Lung (tissue), 11 donors: ENCODE measurements at regions not wholly inside any gene's neighbourhood (a gene's known extent, or its start where the extent isn't known, plus 50 kb on each side); places are given as distances from the start of the nearest gene placed in this dataset.

Experiments used
- ATAC-seq: fragments of 200-7000 bp; cut with Tn5 transposase; one replicate; pipeline ENCODE4 v1.9.1; 2020; ENCODE audit warnings: moderate number of reproducible peaks; ENCODE audit not compliant: insufficient read depth, low FRiP score
- DNase-seq, 3 donors: peaks; one replicate each; pipeline ENCODE4 v3.0.0-alpha.2; 2013 to 2017
- H3K27ac ChIP-seq, 2 donors: one replicate each; pipeline ENCODE4 v1.5.1; 2013; ENCODE audit warnings: mild to moderate bottlenecking in 2 of 2, moderate library complexity in 2 of 2, control low read depth in 1 of 2, inconsistent platforms in 1 of 2, low read depth in 1 of 2, low read length in 1 of 2
- H3K27me3 ChIP-seq, 3 donors: one replicate each; pipeline ENCODE4 v1.5.1; 2013; ENCODE audit warnings: low read length in 2 of 3; ENCODE audit not compliant: control insufficient read depth in 3 of 3, insufficient read depth in 3 of 3
- H3K36me3 ChIP-seq, 4 donors: one replicate each; pipeline ENCODE4 v1.5.1; 2013; ENCODE audit warnings: low read length in 4 of 4, mild to moderate bottlenecking in 1 of 4, moderate library complexity in 1 of 4; ENCODE audit not compliant: control insufficient read depth in 4 of 4, insufficient read depth in 4 of 4
- H3K4me1 ChIP-seq, 5 donors: one replicate each; pipeline ENCODE4 v1.5.1; 2013; ENCODE audit warnings: low read length in 5 of 5, mild to moderate bottlenecking in 2 of 5, moderate library complexity in 1 of 5; ENCODE audit not compliant: control insufficient read depth in 5 of 5, insufficient read depth in 5 of 5
- H3K4me3 ChIP-seq: one replicate; pipeline ENCODE4 v1.5.1; 2013; ENCODE audit warnings: mild to moderate bottlenecking, control low read depth, moderate library complexity
- H3K9ac ChIP-seq, 2 donors: one replicate each; pipeline ENCODE4 v1.5.1; 2013; ENCODE audit warnings: low read length in 2 of 2, control low read depth in 1 of 2; ENCODE audit not compliant: insufficient read depth in 1 of 2
- H3K9me3 ChIP-seq, 4 donors: one replicate each; pipeline ENCODE4 v1.5.1; 2013; ENCODE audit warnings: low read length in 3 of 4, mild to moderate bottlenecking in 1 of 4, moderate library complexity in 1 of 4; ENCODE audit not compliant: control insufficient read depth in 4 of 4, insufficient read depth in 3 of 4
- WGBS, 2 donors: extraction: QIAGEN DNeasy Blood & Tissue Kit; methylation state at CpG; one replicate each; pipeline ENCODE4 v1.1.7; 2013; 5-methylcytosine and 5-hydroxymethylcytosine counted together
- TF ChIP-seq, protein P1 (sequence below): IDR thresholded peaks from 2 replicates; pipeline ENCODE4 v1.5.1; 2012; ENCODE audit warnings: mild to moderate bottlenecking; ENCODE audit errors: control extremely low read depth, extremely low read depth
- donor health status: control.
- donor health status: control.
- donor health status: Bipolar disorder and iron deficiency.
- donor health status: healthy.
- donor health status: DM: yes; HTN: yes; CAD: no.

GRCh38 chr20:11311659-11312224 lies 606.0 kb upstream of the BTBD3 start:
- DNase-seq, result no peak
- no peak overlapping the region for H3K4me3 ChIP-seq

DNA sequence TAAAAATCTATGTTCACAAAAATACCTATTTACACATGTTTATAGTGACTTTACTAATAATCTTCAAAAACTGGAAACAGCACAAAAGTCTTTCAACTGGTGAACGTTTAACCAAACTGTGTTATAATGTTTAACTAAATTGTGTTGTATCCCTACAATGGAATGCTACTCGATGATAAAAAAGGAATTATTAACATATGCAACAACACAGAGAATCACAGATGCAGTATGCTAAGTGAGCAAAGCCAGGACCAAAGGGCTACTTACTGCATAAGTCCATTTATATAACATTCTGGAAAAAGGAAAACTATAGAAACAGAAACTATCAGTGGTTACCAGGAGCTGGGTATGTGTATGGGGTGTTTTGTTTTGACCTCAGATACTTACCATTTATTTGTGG lies 602.2 kb upstream of the BTBD3 start:
- ATAC-seq (no peak), DNase-seq (no peak)
- 77 to 89% methylated on average over 2 of the region's 2 CpGs for WGBS, 2 donors
- Histone ChIP-seq H3K36me3 (no peaks in the 10 kb centered on the region), H3K4me1 (no peaks in the 10 kb centered on the region), H3K4me3 (no peak overlapping the region), H3K27ac (no peak overlapping the region), H3K9ac (no peak overlapping the region), H3K9me3 (peaks cover 0 to 4% (median 0%) of the 10 kb centered on the region in 4 donors), H3K27me3 (no peaks in the 10 kb centered on the region)
- TF ChIP-seq, protein P1, sequence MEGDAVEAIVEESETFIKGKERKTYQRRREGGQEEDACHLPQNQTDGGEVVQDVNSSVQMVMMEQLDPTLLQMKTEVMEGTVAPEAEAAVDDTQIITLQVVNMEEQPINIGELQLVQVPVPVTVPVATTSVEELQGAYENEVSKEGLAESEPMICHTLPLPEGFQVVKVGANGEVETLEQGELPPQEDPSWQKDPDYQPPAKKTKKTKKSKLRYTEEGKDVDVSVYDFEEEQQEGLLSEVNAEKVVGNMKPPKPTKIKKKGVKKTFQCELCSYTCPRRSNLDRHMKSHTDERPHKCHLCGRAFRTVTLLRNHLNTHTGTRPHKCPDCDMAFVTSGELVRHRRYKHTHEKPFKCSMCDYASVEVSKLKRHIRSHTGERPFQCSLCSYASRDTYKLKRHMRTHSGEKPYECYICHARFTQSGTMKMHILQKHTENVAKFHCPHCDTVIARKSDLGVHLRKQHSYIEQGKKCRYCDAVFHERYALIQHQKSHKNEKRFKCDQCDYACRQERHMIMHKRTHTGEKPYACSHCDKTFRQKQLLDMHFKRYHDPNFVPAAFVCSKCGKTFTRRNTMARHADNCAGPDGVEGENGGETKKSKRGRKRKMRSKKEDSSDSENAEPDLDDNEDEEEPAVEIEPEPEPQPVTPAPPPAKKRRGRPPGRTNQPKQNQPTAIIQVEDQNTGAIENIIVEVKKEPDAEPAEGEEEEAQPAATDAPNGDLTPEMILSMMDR, result no peak

More at GRCh38 chr20:11311659-11312224, 606.0 kb upstream of the BTBD3 start:
- Histone ChIP-seq H3K27ac (no peak overlapping the region), H3K36me3 (no peaks in the 10 kb centered on the region), H3K9me3 (peaks cover 0 to 4% (median 0%) of the 10 kb centered on the region in 4 donors), H3K4me1 (no peaks in the 10 kb centered on the region), H3K27me3 (no peaks in the 10 kb centered on the region), H3K9ac (no peak overlapping the region)
- TF ChIP-seq, protein P1, result no peak
- 79 to 91% methylated on average over 3 of the region's 3 CpGs for WGBS, 2 donors
- ATAC-seq, result no peak

DNA sequence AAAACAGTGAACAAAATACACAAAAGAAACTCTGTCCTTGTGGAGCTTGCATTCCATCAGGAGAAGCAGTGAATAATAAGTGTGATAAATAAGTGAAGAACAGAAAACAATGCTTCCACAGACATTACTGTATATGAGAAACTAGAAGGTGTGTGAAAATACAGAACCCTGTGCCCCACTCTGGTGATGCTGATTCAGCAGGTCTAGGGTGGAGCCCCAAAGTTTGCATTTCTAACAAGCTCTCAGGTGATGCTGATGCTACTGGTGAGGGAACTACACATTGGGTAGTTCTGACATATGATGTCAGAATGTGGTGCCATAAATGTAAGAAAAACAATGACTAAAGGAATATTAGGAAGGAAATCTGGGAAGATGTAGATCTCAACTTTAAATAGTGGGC lies 601.4 kb upstream of the BTBD3 start:
- Histone ChIP-seq H3K9ac (no peak overlapping the region), H3K27me3 (no peaks in the 10 kb centered on the region), H3K9me3 (peaks cover 0 to 4% (median 0%) of the 10 kb centered on the region in 4 donors), H3K36me3 (no peaks in the 10 kb centered on the region), H3K27ac (no peak overlapping the region), H3K4me1 (no peaks in the 10 kb centered on the region), H3K4me3 (no peak overlapping the region)
- no peak for DNase-seq
- TF ChIP-seq, protein P1, result no peak
- no peak for ATAC-seq

DNA sequence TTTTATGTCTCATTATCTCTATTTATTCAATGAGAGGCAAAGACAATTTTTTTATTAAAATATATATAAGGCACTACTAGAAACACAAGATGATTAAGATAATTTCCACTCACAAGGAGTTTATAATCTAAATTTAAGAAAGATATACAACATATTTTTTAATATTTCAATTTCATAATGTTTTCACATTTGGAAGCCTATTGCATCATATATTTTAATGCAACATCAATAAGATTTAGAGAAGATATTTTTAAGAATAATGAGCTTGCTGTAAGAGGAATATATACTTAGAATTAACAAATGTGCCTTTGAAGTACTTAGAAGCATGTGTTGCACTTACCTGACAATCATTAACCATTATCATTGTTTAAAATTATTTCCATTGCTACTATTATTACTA lies 597.7 kb upstream of the BTBD3 start:
- ATAC-seq (no peak), DNase-seq (no peak)
- Histone ChIP-seq H3K4me3 (no peak overlapping the region), H3K9me3 (peaks cover 0 to 3% (median 0%) of the 10 kb centered on the region in 4 donors), H3K27ac (no peak overlapping the region), H3K27me3 (no peaks in the 10 kb centered on the region), H3K9ac (no peak overlapping the region), H3K4me1 (no peaks in the 10 kb centered on the region), H3K36me3 (no peaks in the 10 kb centered on the region)
- TF ChIP-seq, protein P1, result no peak
